OCI-LY3 (cell line): ENCODE measurements at regions not wholly inside any gene's neighbourhood (a gene's known extent, or its start where the extent isn't known, plus 50 kb on each side); places are given as distances from the start of the nearest gene placed in this dataset.

Experiments used
- CTCF ChIP-seq: fragments of 200-600, 300-600 bp; sonication (generic); IDR thresholded peaks from 2 replicates; pipeline ENCODE4 v1.5.1; 2014; ENCODE audit warnings: antibody characterized with exemption, low read length, low read depth
- EZH2phosphoT487 ChIP-seq: fragments of 200-600 bp; shearing (Covaris generic); IDR thresholded peaks from 2 replicates; pipeline ENCODE4 v1.6.1; 2018; ENCODE audit warnings: antibody characterized with exemption, mixed run types, low read depth

DNA sequence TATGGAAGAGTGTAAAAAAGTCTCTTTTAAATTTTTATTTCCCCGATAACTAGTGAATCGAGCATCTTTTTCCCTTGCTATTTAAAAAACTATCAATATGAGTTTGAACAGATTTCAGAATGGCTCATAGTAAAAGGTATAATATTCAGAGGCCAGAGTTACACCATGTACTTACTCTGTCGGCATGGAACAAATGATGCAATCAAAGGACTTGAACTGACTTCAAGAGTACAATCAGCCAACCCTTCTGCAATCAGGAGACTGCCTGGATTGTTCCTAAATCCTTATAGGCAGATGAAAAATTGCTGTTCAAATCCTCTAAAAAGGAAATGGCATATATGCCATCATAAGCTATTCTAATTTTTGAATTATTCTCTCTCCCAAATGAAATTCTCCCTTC lies 273.3 kb downstream of the SH2D1A start:
- no peak for TF ChIP-seq CTCF
- no peak for TF ChIP-seq EZH2phosphoT487
